Ishikawa (cell line): ENCODE measurements at regions not wholly inside any gene's neighbourhood (a gene's known extent, or its start where the extent isn't known, plus 50 kb on each side); places are given as distances from the start of the nearest gene placed in this dataset.

Source experiments
- EP300 ChIP-seq: IDR thresholded peaks from 2 replicates; pipeline ENCODE4 v1.6.1; 2012; ENCODE audit warnings: borderline replicate concordance
- TF ChIP-seq, protein P1 (sequence below): IDR thresholded peaks from 2 replicates; pipeline ENCODE4 v1.6.1; 2012; ENCODE audit warnings: low read depth, mild to moderate bottlenecking
- TF ChIP-seq, protein P2 (sequence below): IDR thresholded peaks from 2 replicates; pipeline ENCODE4 v1.6.1; 2012

DNA sequence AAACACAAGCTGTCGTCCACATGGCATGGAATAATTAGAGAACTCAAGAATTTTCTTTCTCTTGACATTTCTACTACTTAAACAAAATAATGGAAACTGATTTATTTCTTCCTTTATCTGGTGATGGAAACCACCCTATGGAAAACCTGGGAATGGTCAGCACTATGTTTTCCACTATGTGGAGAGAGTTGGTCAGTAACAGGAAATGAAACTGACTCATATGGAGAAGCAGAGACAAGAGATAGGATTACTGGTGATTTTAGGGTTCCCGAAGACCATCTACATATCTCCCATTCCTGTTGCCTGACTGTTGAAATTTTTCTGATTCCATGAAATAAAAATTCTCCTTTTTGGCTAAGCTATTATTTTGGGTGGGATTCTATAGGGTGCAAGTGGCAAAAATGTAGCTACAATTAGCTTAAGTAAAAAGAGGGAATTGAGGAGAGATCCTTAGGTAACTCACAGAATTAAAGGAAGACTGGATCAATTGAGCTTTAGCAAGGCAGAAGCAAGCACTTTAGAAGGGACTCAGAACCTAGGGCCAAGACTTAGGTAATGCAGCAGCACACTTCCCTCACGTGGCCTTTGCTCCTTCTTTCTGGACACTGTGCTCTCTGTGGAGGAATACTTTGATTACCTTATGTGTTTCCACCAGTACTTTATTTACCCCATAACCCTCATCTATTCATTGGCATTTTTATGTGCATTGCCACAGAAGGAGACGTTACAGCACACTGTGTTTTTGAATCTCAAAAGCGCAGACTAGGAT lies 89.6 kb downstream of the LEPR start:
- no peak for TF ChIP-seq EP300
- TF ChIP-seq, protein P1, sequence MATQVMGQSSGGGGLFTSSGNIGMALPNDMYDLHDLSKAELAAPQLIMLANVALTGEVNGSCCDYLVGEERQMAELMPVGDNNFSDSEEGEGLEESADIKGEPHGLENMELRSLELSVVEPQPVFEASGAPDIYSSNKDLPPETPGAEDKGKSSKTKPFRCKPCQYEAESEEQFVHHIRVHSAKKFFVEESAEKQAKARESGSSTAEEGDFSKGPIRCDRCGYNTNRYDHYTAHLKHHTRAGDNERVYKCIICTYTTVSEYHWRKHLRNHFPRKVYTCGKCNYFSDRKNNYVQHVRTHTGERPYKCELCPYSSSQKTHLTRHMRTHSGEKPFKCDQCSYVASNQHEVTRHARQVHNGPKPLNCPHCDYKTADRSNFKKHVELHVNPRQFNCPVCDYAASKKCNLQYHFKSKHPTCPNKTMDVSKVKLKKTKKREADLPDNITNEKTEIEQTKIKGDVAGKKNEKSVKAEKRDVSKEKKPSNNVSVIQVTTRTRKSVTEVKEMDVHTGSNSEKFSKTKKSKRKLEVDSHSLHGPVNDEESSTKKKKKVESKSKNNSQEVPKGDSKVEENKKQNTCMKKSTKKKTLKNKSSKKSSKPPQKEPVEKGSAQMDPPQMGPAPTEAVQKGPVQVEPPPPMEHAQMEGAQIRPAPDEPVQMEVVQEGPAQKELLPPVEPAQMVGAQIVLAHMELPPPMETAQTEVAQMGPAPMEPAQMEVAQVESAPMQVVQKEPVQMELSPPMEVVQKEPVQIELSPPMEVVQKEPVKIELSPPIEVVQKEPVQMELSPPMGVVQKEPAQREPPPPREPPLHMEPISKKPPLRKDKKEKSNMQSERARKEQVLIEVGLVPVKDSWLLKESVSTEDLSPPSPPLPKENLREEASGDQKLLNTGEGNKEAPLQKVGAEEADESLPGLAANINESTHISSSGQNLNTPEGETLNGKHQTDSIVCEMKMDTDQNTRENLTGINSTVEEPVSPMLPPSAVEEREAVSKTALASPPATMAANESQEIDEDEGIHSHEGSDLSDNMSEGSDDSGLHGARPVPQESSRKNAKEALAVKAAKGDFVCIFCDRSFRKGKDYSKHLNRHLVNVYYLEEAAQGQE = no peak
- TF ChIP-seq, protein P2, sequence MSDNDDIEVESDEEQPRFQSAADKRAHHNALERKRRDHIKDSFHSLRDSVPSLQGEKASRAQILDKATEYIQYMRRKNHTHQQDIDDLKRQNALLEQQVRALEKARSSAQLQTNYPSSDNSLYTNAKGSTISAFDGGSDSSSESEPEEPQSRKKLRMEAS = no peak
